ENCODE measurements at regions not wholly inside any gene's neighbourhood (a gene's known extent, or its start where the extent isn't known, plus 50 kb on each side); places are given as distances from the start of the nearest gene placed in this dataset.

GRCh38 chr2:22554453-22554852 lies 830.5 kb upstream of the KLHL29 start:
- no peak overlapping the region for H3K14ac ChIP-seq (ENCODE audit: low read length)
- H3K4me3 ChIP-seq (ENCODE audit: low read length in 2 of 2): no peak overlapping the region
- no peak overlapping the region for H3K4ac ChIP-seq (ENCODE audit: low read length)
- H2BK15ac ChIP-seq (ENCODE audit: low read length): no peak overlapping the region
- no peak overlapping the region for H2BK5ac ChIP-seq (ENCODE audit: low read length)
- H3K23ac ChIP-seq (ENCODE audit: low read depth, low read length, poor library complexity): no peak overlapping the region
- no peak for DNase-seq (ENCODE audit: low spot score)
- no peak overlapping the region for H2AFZ ChIP-seq (ENCODE audit: low read length)
- no peaks in the 10 kb centered on the region for H3K4me1 ChIP-seq (ENCODE audit: control insufficient read depth in 2 of 2, insufficient read depth in 1 of 2, low read depth in 1 of 2, low read length in 2 of 2)
- H3K79me1 ChIP-seq (ENCODE audit: low read depth, low read length): no peaks in the 10 kb centered on the region
- H3K4me2 ChIP-seq (ENCODE audit: insufficient read depth, low read length, poor library complexity, severe bottlenecking): no peak overlapping the region
- no peak overlapping the region for H4K91ac ChIP-seq (ENCODE audit: low read depth, low read length, poor library complexity)
- H2BK120ac ChIP-seq (ENCODE audit: low read depth, low read length): no peak overlapping the region
- H3K36me3 ChIP-seq (replicated peaks in 1 of 2; ENCODE audit: control insufficient read depth in 2 of 2, insufficient read depth in 2 of 2, low read length in 2 of 2): peaks cover 0 to 1% of the 10 kb centered on the region in 2 donors
- H2BK12ac ChIP-seq (ENCODE audit: low read length): no peak overlapping the region
- H2AK5ac ChIP-seq (ENCODE audit: low read depth, low read length): no peak overlapping the region
- no peaks in the 10 kb centered on the region for H3K9me3 ChIP-seq (replicated peaks in 1 of 2; ENCODE audit: control insufficient read depth in 2 of 2, insufficient read depth in 1 of 2, low read depth in 1 of 2, low read length in 2 of 2)
- no peak overlapping the region for H3K27ac ChIP-seq (replicated peaks; ENCODE audit: low read length)
- H3K18ac ChIP-seq (ENCODE audit: low read length): no peak overlapping the region
- H4K8ac ChIP-seq (ENCODE audit: low read depth, low read length): no peak overlapping the region
- no CpG with 5 or more reads among the region's 1 CpG for WGBS, 2 donors (ENCODE audit: extremely low coverage in 2 of 2, insufficient read length in 2 of 2, insufficient replicate concordance in 1 of 2)
- H3K9ac ChIP-seq (ENCODE audit: low read depth, low read length, poor library complexity): no peak overlapping the region
- no peaks in the 10 kb centered on the region for H3K27me3 ChIP-seq (ENCODE audit: control insufficient read depth in 3 of 3, insufficient read depth in 3 of 3, low read depth in 1 of 3, low read length in 3 of 3)

GRCh38 chr2:22557406-22557805 lies 827.6 kb upstream of the KLHL29 start:
- H3K9ac ChIP-seq (ENCODE audit: low read depth, low read length, poor library complexity): no peak overlapping the region
- H3K9me3 ChIP-seq (replicated peaks in 1 of 2; ENCODE audit: control insufficient read depth in 2 of 2, insufficient read depth in 1 of 2, low read depth in 1 of 2, low read length in 2 of 2): no peaks in the 10 kb centered on the region
- no peak overlapping the region for H3K4me3 ChIP-seq (ENCODE audit: low read length in 2 of 2)
- whole genome bisulfite sequencing, 2 donors (ENCODE audit: extremely low coverage in 2 of 2, insufficient read length in 2 of 2, insufficient replicate concordance in 1 of 2): no CpG with 5 or more reads among the region's 2 CpGs
- H4K8ac ChIP-seq (ENCODE audit: low read depth, low read length): no peak overlapping the region
- no peak overlapping the region for H4K91ac ChIP-seq (ENCODE audit: low read depth, low read length, poor library complexity)
- H2BK15ac ChIP-seq (ENCODE audit: low read length): no peak overlapping the region
- H3K79me1 ChIP-seq (ENCODE audit: low read depth, low read length): no peaks in the 10 kb centered on the region
- no peak overlapping the region for H3K14ac ChIP-seq (ENCODE audit: low read length)
- no peak overlapping the region for H3K4ac ChIP-seq (ENCODE audit: low read length)
- no peak overlapping the region for H2AK5ac ChIP-seq (ENCODE audit: low read depth, low read length)
- H3K4me1 ChIP-seq (ENCODE audit: control insufficient read depth in 2 of 2, insufficient read depth in 1 of 2, low read depth in 1 of 2, low read length in 2 of 2): peaks cover 0 to 6% of the 10 kb centered on the region in 2 donors
- no peak overlapping the region for H2AFZ ChIP-seq (ENCODE audit: low read length)
- H3K18ac ChIP-seq (ENCODE audit: low read length): no peak overlapping the region
- H3K4me2 ChIP-seq (ENCODE audit: insufficient read depth, low read length, poor library complexity, severe bottlenecking): no peak overlapping the region
- no peak overlapping the region for H2BK5ac ChIP-seq (ENCODE audit: low read length)
- DNase-seq (ENCODE audit: low spot score): no peak
- H2BK12ac ChIP-seq (ENCODE audit: low read length): no peak overlapping the region
- H3K27ac ChIP-seq (replicated peaks; ENCODE audit: low read length): no peak overlapping the region
- H3K23ac ChIP-seq (ENCODE audit: low read depth, low read length, poor library complexity): no peak overlapping the region
- no peak overlapping the region for H2BK120ac ChIP-seq (ENCODE audit: low read depth, low read length)
- no peaks in the 10 kb centered on the region for H3K27me3 ChIP-seq (ENCODE audit: control insufficient read depth in 3 of 3, insufficient read depth in 3 of 3, low read depth in 1 of 3, low read length in 3 of 3)
- peaks cover 0 to 3% of the 10 kb centered on the region in 2 donors for H3K36me3 ChIP-seq (replicated peaks in 1 of 2; ENCODE audit: control insufficient read depth in 2 of 2, insufficient read depth in 2 of 2, low read length in 2 of 2)

DNA sequence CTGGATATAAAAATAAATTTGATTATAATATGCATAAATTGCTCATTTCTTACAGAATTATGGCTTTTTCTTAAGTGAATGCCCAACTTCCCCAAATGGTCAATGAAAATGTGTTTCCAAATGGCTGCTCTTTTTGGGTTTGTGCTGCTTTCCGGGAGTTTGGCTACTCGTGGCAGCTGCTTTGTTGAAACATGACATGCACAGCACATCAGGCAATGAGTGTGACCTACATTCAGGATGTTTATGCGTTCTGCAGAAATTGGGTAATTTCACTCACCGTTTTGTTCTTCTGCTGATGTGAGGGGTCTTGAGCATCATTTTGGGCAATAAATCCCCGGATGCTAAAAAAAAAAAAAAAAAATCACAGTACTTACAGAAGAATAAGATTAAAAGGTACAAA lies 825.0 kb upstream of the KLHL29 start:
- no peak overlapping the region for H2AFZ ChIP-seq (ENCODE audit: low read length)
- H3K79me1 ChIP-seq (ENCODE audit: low read depth, low read length): no peaks in the 10 kb centered on the region
- H3K36me3 ChIP-seq (replicated peaks in 1 of 2; ENCODE audit: control insufficient read depth in 2 of 2, insufficient read depth in 2 of 2, low read length in 2 of 2): peaks cover 0 to 1% of the 10 kb centered on the region in 2 donors
- no peak overlapping the region for H3K27ac ChIP-seq (replicated peaks; ENCODE audit: low read length)
- no peak overlapping the region for H4K8ac ChIP-seq (ENCODE audit: low read depth, low read length)
- H2BK15ac ChIP-seq (ENCODE audit: low read length): no peak overlapping the region
- no peak overlapping the region for H4K91ac ChIP-seq (ENCODE audit: low read depth, low read length, poor library complexity)
- peaks cover 0 to 6% of the 10 kb centered on the region in 2 donors for H3K4me1 ChIP-seq (ENCODE audit: control insufficient read depth in 2 of 2, insufficient read depth in 1 of 2, low read depth in 1 of 2, low read length in 2 of 2)
- H2BK12ac ChIP-seq (ENCODE audit: low read length): no peak overlapping the region
- H3K9ac ChIP-seq (ENCODE audit: low read depth, low read length, poor library complexity): no peak overlapping the region
- no peak overlapping the region for H3K23ac ChIP-seq (ENCODE audit: low read depth, low read length, poor library complexity)
- H3K9me3 ChIP-seq (replicated peaks in 1 of 2; ENCODE audit: control insufficient read depth in 2 of 2, insufficient read depth in 1 of 2, low read depth in 1 of 2, low read length in 2 of 2): no peaks in the 10 kb centered on the region
- no peak overlapping the region for H2BK5ac ChIP-seq (ENCODE audit: low read length)
- no peak overlapping the region for H3K4ac ChIP-seq (ENCODE audit: low read length)
- H2BK120ac ChIP-seq (ENCODE audit: low read depth, low read length): no peak overlapping the region
- no peak overlapping the region for H3K18ac ChIP-seq (ENCODE audit: low read length)
- no peak overlapping the region for H3K4me3 ChIP-seq (ENCODE audit: low read length in 2 of 2)
- no CpG with 5 or more reads among the region's 5 CpGs for whole genome bisulfite sequencing, 2 donors (ENCODE audit: extremely low coverage in 2 of 2, insufficient read length in 2 of 2, insufficient replicate concordance in 1 of 2)
- DNase-seq (ENCODE audit: low spot score): no peak
- H3K4me2 ChIP-seq (ENCODE audit: insufficient read depth, low read length, poor library complexity, severe bottlenecking): no peak overlapping the region
- H3K14ac ChIP-seq (ENCODE audit: low read length): no peak overlapping the region
- no peaks in the 10 kb centered on the region for H3K27me3 ChIP-seq (ENCODE audit: control insufficient read depth in 3 of 3, insufficient read depth in 3 of 3, low read depth in 1 of 3, low read length in 3 of 3)
- no peak overlapping the region for H2AK5ac ChIP-seq (ENCODE audit: low read depth, low read length)

- Histone ChIP-seq H3K9ac (ENCODE audit: low read depth, low read length, poor library complexity) (no peak overlapping the region), H4K8ac (ENCODE audit: low read depth, low read length) (no peak overlapping the region), H2BK120ac (ENCODE audit: low read depth, low read length) (no peak overlapping the region), H3K27me3 (ENCODE audit: control insufficient read depth in 3 of 3, insufficient read depth in 3 of 3, low read depth in 1 of 3, low read length in 3 of 3) (no peaks in the 10 kb centered on the region), H3K18ac (ENCODE audit: low read length) (no peak overlapping the region), H3K27ac (replicated peaks; ENCODE audit: low read length) (no peak overlapping the region), H3K79me1 (ENCODE audit: low read depth, low read length) (no peaks in the 10 kb centered on the region), H3K4ac (ENCODE audit: low read length) (no peak overlapping the region), H3K4me1 (ENCODE audit: control insufficient read depth in 2 of 2, insufficient read depth in 1 of 2, low read depth in 1 of 2, low read length in 2 of 2) (no peaks in the 10 kb centered on the region), H2BK15ac (ENCODE audit: low read length) (no peak overlapping the region), H3K23ac (ENCODE audit: low read depth, low read length, poor library complexity) (no peak overlapping the region), H2BK12ac (ENCODE audit: low read length) (no peak overlapping the region), H3K36me3 (replicated peaks in 1 of 2; ENCODE audit: control insufficient read depth in 2 of 2, insufficient read depth in 2 of 2, low read length in 2 of 2) (no peaks in the 10 kb centered on the region), H4K91ac (ENCODE audit: low read depth, low read length, poor library complexity) (no peak overlapping the region), H2AFZ (ENCODE audit: low read length) (no peak overlapping the region), H3K4me2 (ENCODE audit: insufficient read depth, low read length, poor library complexity, severe bottlenecking) (no peak overlapping the region), H3K4me3 (ENCODE audit: low read length in 2 of 2) (no peak overlapping the region), H3K14ac (ENCODE audit: low read length) (no peak overlapping the region), H2AK5ac (ENCODE audit: low read depth, low read length) (no peak overlapping the region), H2BK5ac (ENCODE audit: low read length) (no peak overlapping the region), H3K9me3 (replicated peaks in 1 of 2; ENCODE audit: control insufficient read depth in 2 of 2, insufficient read depth in 1 of 2, low read depth in 1 of 2, low read length in 2 of 2) (peaks cover 0 to 12% of the 10 kb centered on the region in 2 donors)
- no peak for DNase-seq (ENCODE audit: low spot score)
- WGBS, 2 donors (ENCODE audit: extremely low coverage in 2 of 2, insufficient read length in 2 of 2, insufficient replicate concordance in 1 of 2): no CpG with 5 or more reads among the region's 3 CpGs
Observed at GRCh38 chr2:22579341-22579740, 805.6 kb upstream of the KLHL29 start.
